MV-4-11 (cell line): ENCODE measurements at regions not wholly inside any gene's neighbourhood (a gene's known extent, or its start where the extent isn't known, plus 50 kb on each side); places are given as distances from the start of the nearest gene placed in this dataset.
A peak's percentile ranks its signal among the peaks of the same experiment; 100 is the strongest.

ENCODE experiments used
- DNase-seq: peaks from one replicate; lab custom pipeline; 2025; lab: John Stamatoyannopoulos, UW

DNA sequence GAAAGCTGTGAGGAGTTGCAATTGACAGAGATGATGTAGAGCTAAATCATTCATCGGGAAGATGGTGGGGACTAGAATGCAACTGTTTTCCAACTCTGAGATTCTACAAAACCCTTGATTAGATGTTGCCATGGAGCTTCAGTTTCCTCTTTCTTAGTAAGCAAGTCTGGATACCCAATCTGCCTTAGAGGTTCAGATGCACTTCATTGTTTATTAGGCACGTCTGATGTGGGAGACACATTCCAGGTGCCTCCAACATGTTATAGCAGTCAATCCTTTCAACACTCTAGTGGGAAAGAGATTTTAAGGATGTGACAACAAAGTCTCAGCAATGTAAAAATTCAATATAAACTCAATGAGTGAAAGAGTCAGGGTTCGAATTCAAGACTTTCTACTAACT is 291.3 kb upstream of the PHYHIPL start:
- no peak for DNase-seq

GRCh38 chr10:58885686-58886345 is 290.6 kb upstream of the PHYHIPL start:
- DNase-seq = no peak

GRCh38 chr10:58886406-58886805 is 290.0 kb upstream of the PHYHIPL start:
- no peak for DNase-seq

GRCh38 chr10:58887474-58887873 is 289.0 kb upstream of the PHYHIPL start:
- DNase-seq = no peak

DNA sequence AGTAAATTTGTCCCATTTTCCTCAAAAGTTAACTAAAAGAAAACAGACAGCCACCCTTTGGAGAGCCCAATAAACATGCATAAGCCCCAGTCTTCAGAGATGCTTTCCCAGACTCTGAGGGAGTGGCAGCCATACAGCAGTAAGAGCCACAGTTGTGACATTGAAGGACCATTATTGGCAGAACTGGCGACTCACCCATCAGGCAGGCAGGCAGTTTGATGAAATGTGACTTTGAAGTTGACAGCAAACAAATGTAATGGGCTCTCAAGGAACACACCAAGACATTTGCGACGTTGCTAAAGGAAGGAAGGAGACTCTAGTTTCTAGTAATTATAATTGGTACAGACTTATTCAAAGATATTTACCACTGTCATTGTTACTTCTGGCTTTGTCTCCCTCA is 287.5 kb upstream of the PHYHIPL start:
- DNase-seq = no peak

DNA sequence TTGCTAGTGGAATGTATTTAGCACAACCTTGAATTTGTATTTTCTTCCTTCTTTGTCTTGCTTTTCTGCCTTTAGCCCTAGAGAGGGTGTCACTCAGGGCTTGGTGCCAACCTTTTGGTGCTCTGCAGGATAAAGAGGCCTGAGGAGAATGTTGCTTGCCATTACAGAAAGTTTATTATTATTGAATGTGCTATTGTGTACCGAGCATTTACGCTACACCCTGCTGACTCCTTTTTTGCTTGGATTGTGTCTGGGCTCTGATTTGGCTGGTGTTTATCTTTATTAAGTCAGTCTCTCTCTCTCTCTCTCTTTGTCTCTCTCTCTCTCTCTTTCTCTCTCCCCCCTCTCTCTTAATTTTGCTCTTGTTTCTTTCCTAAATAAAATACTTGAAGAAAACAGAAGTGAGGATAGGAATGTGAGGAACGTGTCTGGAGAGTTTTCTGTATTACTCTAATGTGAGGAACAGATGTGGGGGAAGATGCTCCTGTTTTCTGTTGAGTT is 284.4 kb upstream of the PHYHIPL start:
- no peak for DNase-seq

DNA sequence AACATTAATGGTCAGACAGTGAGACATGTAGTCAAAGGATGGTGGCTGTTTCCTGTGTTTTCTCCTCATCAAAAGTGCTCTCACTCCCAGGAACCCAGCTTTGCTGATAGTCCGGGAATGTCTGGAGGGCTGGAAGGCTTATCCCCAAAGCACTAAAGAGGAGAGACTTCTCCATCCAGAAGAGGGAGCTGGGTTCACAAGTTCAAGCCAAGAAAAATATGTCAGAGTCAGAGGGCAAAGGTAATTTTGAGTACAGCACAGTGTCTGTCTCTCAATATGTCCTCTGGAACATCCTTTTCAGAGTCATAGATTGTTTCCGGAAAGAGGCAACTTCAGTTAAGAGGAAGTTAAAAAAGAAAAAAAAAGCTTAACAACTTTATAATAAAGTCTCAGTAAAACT is 281.5 kb upstream of the PHYHIPL start:
- DNase-seq = no peak

GRCh38 chr10:58896229-58896628 is 280.2 kb upstream of the PHYHIPL start:
- no peak for DNase-seq

DNA sequence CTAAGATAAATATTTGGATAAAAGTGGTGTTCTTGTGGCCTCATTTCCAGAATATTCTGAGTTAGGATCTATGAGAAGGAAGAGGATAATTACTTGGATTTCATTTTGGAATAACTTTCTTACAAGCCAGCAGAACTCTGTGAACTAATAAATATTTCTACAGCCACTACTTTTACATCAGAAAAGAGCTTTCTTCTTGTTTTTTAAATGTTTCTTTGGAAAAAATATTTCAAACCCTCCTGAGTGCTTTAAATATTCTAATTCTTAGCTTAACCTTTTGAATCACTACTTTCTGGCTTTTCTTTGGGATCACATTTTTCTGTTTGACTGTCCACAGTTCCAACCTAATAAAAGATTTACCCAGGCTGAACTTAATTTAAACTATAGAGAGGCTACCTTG is 279.2 kb upstream of the PHYHIPL start:
- DNase-seq = no peak

GRCh38 chr10:58897708-58898107 is 278.7 kb upstream of the PHYHIPL start:
- DNase-seq = peak; percentile 10

GRCh38 chr10:58898854-58899573 is 277.4 kb upstream of the PHYHIPL start:
- no peak for DNase-seq

- no peak for DNase-seq
These were observed 275.3 kb upstream of the PHYHIPL start for GRCh38 chr10:58901092-58901646.

GRCh38 chr10:58903071-58903470 is 273.4 kb upstream of the PHYHIPL start:
- DNase-seq = no peak

- DNase-seq = no peak
These were observed 266.6 kb upstream of the PHYHIPL start for GRCh38 chr10:58909881-58910280.

GRCh38 chr10:58913717-58914116 is 262.7 kb upstream of the PHYHIPL start:
- no peak for DNase-seq

DNA sequence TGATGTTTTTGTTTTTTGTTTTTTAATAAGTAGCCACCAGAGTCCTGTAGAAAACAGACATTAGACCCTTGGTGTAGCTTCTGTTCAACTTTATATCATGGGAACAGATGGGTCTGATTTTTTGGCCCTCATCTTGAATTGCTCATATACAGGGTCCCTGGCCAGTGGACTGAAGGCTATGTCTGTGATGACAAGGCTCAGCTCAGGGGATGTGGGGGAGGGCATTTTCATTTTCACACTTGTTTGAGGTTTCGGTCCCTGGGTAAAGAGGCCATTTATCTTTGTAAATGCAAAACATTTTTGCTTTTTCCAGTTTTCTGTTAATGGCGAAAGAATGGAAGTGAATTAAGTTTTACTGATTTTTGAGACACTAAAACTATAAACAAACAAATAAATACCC is 257.6 kb upstream of the PHYHIPL start:
- no peak for DNase-seq

DNA sequence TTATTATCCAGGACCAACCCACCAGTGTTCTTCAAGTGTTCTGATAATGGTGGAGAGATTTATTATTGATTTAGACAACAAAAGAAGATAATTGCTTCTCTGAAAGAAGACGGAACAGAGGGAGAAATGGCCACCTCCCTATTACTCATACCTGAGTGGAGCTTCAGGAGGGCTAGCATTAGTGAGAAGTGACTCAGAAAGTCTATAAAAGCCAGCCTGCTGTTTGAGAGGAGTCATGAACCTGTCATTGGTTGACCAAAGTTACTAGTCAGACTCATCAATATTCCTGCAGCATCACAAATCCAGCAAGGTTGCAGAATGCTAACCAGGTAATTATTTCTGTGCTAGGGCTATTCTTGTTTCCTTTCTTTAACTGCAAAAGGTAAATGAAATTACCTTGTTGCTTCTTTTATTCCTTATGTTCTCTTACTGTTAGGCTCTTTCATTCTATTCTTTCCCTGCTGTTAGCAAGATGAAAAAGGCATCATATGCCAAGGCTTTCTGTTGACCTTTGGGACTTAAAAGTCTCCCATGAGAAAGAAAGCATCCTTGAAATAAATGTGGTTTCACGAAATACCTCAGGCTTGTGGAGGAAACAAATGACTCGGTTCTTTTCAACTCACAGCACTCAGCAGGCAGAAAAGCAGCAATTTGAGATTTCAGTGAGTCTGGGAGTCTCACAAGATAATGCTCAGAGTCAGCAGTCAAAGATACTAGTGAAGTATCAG is 256.4 kb upstream of the PHYHIPL start:
- no peak for DNase-seq

- no peak for DNase-seq
These were observed 255.8 kb upstream of the PHYHIPL start for GRCh38 chr10:58920655-58921003.

- DNase-seq = no peak
These were observed 255.0 kb upstream of the PHYHIPL start for GRCh38 chr10:58921421-58921855.

- no peak for DNase-seq
These were observed 251.1 kb upstream of the PHYHIPL start for GRCh38 chr10:58925381-58925780.

GRCh38 chr10:58930500-58930899 is 245.9 kb upstream of the PHYHIPL start:
- DNase-seq = no peak

GRCh38 chr10:58932126-58932525 is 244.3 kb upstream of the PHYHIPL start:
- DNase-seq = no peak
